KMS-11 (cell line): ENCODE measurements at regions not wholly inside any gene's neighbourhood (a gene's known extent, or its start where the extent isn't known, plus 50 kb on each side); places are given as distances from the start of the nearest gene placed in this dataset.

ENCODE experiments used
- H2AFZ ChIP-seq: fragments of 200-600 bp; sonication (generic); 2 replicates; pipeline ENCODE4 v1.6.1; 2016; ENCODE audit warnings: antibody characterized with exemption, mixed run types, low read depth
- H3K27ac ChIP-seq: fragments of 200-600 bp; sonication (generic); 2 replicates; pipeline ENCODE4 v1.6.1; 2016; ENCODE audit warnings: mild to moderate bottlenecking, mixed run types
- H3K27me3 ChIP-seq: fragments of 200-600 bp; sonication (generic); 2 replicates; pipeline ENCODE4 v1.6.1; 2017; ENCODE audit warnings: mild to moderate bottlenecking, low read depth, mixed run types, moderate library complexity; ENCODE audit not compliant: insufficient read depth
- H3K36me3 ChIP-seq: fragments of 200-600 bp; sonication (generic); 2 replicates; pipeline ENCODE4 v1.6.1; 2017; ENCODE audit warnings: mild to moderate bottlenecking, mixed run types; ENCODE audit not compliant: insufficient read depth
- H3K4me1 ChIP-seq: fragments of 200-600 bp; sonication (generic); 2 replicates; pipeline ENCODE4 v1.6.1; 2016; ENCODE audit warnings: mild to moderate bottlenecking, low read depth, mixed run types; ENCODE audit not compliant: poor library complexity, severe bottlenecking
- H3K4me2 ChIP-seq: fragments of 200-600 bp; sonication (generic); 2 replicates; pipeline ENCODE4 v1.7.0; 2016; ENCODE audit warnings: mild to moderate bottlenecking, mixed run types
- H3K4me3 ChIP-seq: fragments of 200-600 bp; sonication (generic); IDR thresholded peaks from 2 replicates; pipeline ENCODE4 v1.6.1; 2017; ENCODE audit warnings: low read depth, low read length, mixed read lengths; ENCODE audit not compliant: insufficient read depth
- H3K79me2 ChIP-seq: fragments of 200-600 bp; sonication (generic); 2 replicates; pipeline ENCODE4 v1.6.1; 2016; ENCODE audit warnings: low read depth, mixed run types; ENCODE audit not compliant: insufficient read depth
- H3K9ac ChIP-seq: fragments of 200-600 bp; sonication (generic); 2 replicates; pipeline ENCODE4 v1.6.1; 2016; ENCODE audit warnings: mild to moderate bottlenecking, mixed run types
- H4K20me1 ChIP-seq: fragments of 200-600 bp; sonication (generic); 2 replicates; pipeline ENCODE4 v1.6.1; 2016; ENCODE audit warnings: mild to moderate bottlenecking, mixed run types; ENCODE audit not compliant: insufficient read depth
- CTCF ChIP-seq: fragments of 200-600 bp; sonication (generic); conservative IDR thresholded peaks from 2 replicates; pipeline ENCODE4 v1.6.1; 2017; ENCODE audit warnings: low read depth, mild to moderate bottlenecking, antibody characterized with exemption, low read length, moderate library complexity, mixed read lengths

- no peaks in the 10 kb centered on the region for H3K27me3 ChIP-seq
- no peak overlapping the region for H3K4me3 ChIP-seq
- H3K4me1 ChIP-seq, result no peaks in the 10 kb centered on the region
- no peaks in the 10 kb centered on the region for H4K20me1 ChIP-seq
- H2AFZ ChIP-seq, result no peak overlapping the region
- no peak for TF ChIP-seq CTCF
- H3K27ac ChIP-seq, result no peak overlapping the region
- no peak overlapping the region for H3K4me2 ChIP-seq
- H3K9ac ChIP-seq, result no peak overlapping the region
- no peaks in the 10 kb centered on the region for H3K36me3 ChIP-seq
- no peaks in the 10 kb centered on the region for H3K79me2 ChIP-seq
These were observed 275.7 kb upstream of the SPRED2 start for GRCh38 chr2:65708086-65708485.

DNA sequence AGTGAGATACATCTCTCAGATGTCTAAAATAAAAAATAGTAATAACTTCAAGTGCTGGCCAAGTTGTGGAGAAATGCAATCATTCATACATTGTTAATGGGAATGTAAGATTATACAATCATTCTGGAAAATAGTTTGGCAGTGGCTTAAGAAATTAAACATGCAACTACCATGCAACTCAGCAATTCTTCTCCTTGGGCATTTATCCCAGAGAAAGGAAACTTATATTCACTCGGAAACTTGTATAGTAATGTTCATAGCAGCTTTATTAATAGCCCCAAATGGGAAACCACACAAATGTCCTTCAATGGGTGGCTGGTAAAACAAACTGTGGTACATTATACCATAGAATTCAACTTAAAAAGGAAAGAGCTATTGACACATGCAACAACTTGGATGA lies 274.0 kb upstream of the SPRED2 start:
- TF ChIP-seq CTCF, result no peak
- Histone ChIP-seq H3K9ac (no peak overlapping the region), H3K79me2 (no peaks in the 10 kb centered on the region), H3K27ac (no peak overlapping the region), H3K4me2 (no peak overlapping the region), H3K4me3 (no peak overlapping the region), H3K36me3 (no peaks in the 10 kb centered on the region), H4K20me1 (no peaks in the 10 kb centered on the region), H3K27me3 (no peaks in the 10 kb centered on the region), H3K4me1 (no peaks in the 10 kb centered on the region), H2AFZ (no peak overlapping the region)

GRCh38 chr2:65701191-65701590 lies 268.8 kb upstream of the SPRED2 start:
- no peaks in the 10 kb centered on the region for H3K4me1 ChIP-seq

DNA sequence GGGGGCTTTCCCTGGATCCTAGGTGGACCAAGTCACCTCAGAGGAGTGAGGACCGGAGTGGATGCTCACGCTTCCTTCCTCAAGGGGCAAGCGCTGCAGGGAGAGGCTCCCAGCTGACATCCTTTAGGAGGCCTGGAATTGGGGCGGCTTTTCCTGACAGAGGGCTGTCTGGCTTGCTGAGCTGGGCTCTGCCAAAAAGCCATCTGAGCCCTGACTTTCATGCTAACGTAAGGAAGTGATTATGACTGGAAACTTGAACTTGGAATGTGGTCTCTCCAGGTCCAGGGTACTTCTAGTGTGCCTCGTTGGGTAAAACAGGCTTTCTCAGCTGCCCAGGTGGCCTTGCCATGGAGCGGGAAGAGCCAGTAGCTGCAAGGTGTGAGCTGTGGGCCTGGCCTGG lies 268.3 kb upstream of the SPRED2 start:
- Histone ChIP-seq H3K27me3 (no peaks in the 10 kb centered on the region), H3K4me3 (no peak overlapping the region), H3K4me1 (no peaks in the 10 kb centered on the region), H3K9ac (no peak overlapping the region), H3K36me3 (no peaks in the 10 kb centered on the region), H2AFZ (no peak overlapping the region), H3K79me2 (no peaks in the 10 kb centered on the region), H3K27ac (no peak overlapping the region), H4K20me1 (no peaks in the 10 kb centered on the region), H3K4me2 (no peak overlapping the region)
- TF ChIP-seq CTCF, result no peak

More at GRCh38 chr2:65701191-65701590, 268.8 kb upstream of the SPRED2 start:
- no peak overlapping the region for H3K9ac ChIP-seq
- no peaks in the 10 kb centered on the region for H3K36me3 ChIP-seq
- no peaks in the 10 kb centered on the region for H3K79me2 ChIP-seq
- H3K4me3 ChIP-seq, result no peak overlapping the region
- H3K27ac ChIP-seq, result no peak overlapping the region
- H3K27me3 ChIP-seq, result no peaks in the 10 kb centered on the region
- H2AFZ ChIP-seq, result no peak overlapping the region
- no peak for TF ChIP-seq CTCF
- H3K4me2 ChIP-seq, result no peak overlapping the region
- no peaks in the 10 kb centered on the region for H4K20me1 ChIP-seq
